Smooth muscle cell (in vitro differentiated cells): ENCODE measurements at regions not wholly inside any gene's neighbourhood (a gene's known extent, or its start where the extent isn't known, plus 50 kb on each side); places are given as distances from the start of the nearest gene placed in this dataset.

Source experiments
- DNase-seq: peaks from one replicate; lab custom pipeline; 2025; ENCODE audit not compliant: unreplicated experiment; lab: John Stamatoyannopoulos, UW
- H2AFZ ChIP-seq: fragments of 200-600 bp; sonication (generic); 2 replicates; pipeline ENCODE4 v1.6.0; 2016; ENCODE audit warnings: antibody characterized with exemption, low read depth, mild to moderate bottlenecking
- H3F3A ChIP-seq: fragments of 200-600 bp; sonication (generic); 2 replicates; pipeline ENCODE4 v1.6.0; 2017; ENCODE audit warnings: antibody characterized with exemption, low read depth
- H3K27ac ChIP-seq: fragments of 200-600 bp; sonication (generic); 2 replicates; pipeline ENCODE4 v1.5.1; 2016; ENCODE audit warnings: low read depth, mild to moderate bottlenecking
- H3K27me3 ChIP-seq: fragments of 200-600 bp; sonication (generic); 2 replicates; pipeline ENCODE4 v1.6.1; 2016; ENCODE audit warnings: low read depth, mild to moderate bottlenecking
- H3K36me3 ChIP-seq: fragments of 200-600 bp; sonication (generic); 2 replicates; pipeline ENCODE4 v1.5.1; 2016; ENCODE audit warnings: low read depth
- H3K4me1 ChIP-seq: fragments of 200-600 bp; sonication (generic); 2 replicates; pipeline ENCODE4 v1.5.1; 2016; ENCODE audit warnings: low read depth
- H3K4me2 ChIP-seq: fragments of 200-600 bp; sonication (generic); 2 replicates; pipeline ENCODE4 v1.6.0; 2016; ENCODE audit warnings: mild to moderate bottlenecking
- H3K4me3 ChIP-seq: fragments of 200-600 bp; sonication (generic); 2 replicates; pipeline ENCODE4 v1.5.1; 2016; ENCODE audit warnings: mild to moderate bottlenecking
- H3K79me2 ChIP-seq: fragments of 200-600 bp; sonication (generic); 2 replicates; pipeline ENCODE4 v1.6.0; 2016; ENCODE audit warnings: low read depth, mild to moderate bottlenecking
- H3K9ac ChIP-seq: fragments of 200-600 bp; sonication (generic); 2 replicates; pipeline ENCODE4 v1.6.0; 2016; ENCODE audit warnings: low read depth
- H3K9me3 ChIP-seq: fragments of 200-600 bp; sonication (generic); replicated peaks from 2 replicates; pipeline ENCODE4 v1.5.1; 2016; ENCODE audit warnings: low read depth
- H4K20me1 ChIP-seq: fragments of 200-600 bp; sonication (generic); 2 replicates; pipeline ENCODE4 v1.6.0; 2016; ENCODE audit warnings: low read depth
- WGBS: methylation state at CpG from one replicate; pipeline ENCODE4 v1.1.7; 2016; ENCODE audit warnings: low lambda C conversion rate; 5-methylcytosine and 5-hydroxymethylcytosine counted together
- TF ChIP-seq, protein P1 (sequence below): fragments of 200-600 bp; sonication (generic); IDR thresholded peaks from 2 replicates; pipeline ENCODE4 v1.5.1; 2017; ENCODE audit warnings: borderline replicate concordance, mild to moderate bottlenecking, antibody characterized with exemption; ENCODE audit not compliant: insufficient read depth, poor library complexity, severe bottlenecking

DNA sequence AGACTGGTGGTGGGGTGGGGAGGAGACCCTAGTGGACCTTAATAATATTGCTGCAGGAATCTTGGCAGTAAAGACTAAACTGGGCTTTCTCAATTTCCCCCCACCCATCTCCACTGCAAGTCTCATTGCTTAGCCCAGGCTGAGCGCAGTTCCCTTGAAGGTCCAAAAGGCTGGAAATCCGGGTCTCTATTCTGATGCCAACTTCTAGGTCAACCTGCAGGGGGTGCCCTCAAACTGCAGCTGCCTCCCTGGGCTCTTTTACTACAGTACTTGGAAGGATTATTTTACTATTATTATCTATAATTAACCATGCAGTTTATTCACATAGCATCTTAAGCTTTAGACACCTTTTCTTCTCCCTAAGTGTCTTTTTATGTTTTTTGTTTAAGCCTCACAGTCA lies 85.4 kb upstream of the WARS2 start:
- Histone ChIP-seq H4K20me1 (no peaks in the 10 kb centered on the region), H3F3A (no peaks in the 10 kb centered on the region), H3K27ac (no peak overlapping the region), H3K9ac (no peak overlapping the region), H3K27me3 (no peaks in the 10 kb centered on the region), H3K4me3 (no peak overlapping the region), H2AFZ (no peak overlapping the region), H3K4me2 (no peak overlapping the region), H3K79me2 (no peaks in the 10 kb centered on the region), H3K9me3 (no peaks in the 10 kb centered on the region), H3K4me1 (peaks cover 14% of the 10 kb centered on the region), H3K36me3 (no peaks in the 10 kb centered on the region)
- no peak for DNase-seq
- WGBS = 94% methylated on average over 2 of the region's 2 CpGs
- TF ChIP-seq, protein P1, sequence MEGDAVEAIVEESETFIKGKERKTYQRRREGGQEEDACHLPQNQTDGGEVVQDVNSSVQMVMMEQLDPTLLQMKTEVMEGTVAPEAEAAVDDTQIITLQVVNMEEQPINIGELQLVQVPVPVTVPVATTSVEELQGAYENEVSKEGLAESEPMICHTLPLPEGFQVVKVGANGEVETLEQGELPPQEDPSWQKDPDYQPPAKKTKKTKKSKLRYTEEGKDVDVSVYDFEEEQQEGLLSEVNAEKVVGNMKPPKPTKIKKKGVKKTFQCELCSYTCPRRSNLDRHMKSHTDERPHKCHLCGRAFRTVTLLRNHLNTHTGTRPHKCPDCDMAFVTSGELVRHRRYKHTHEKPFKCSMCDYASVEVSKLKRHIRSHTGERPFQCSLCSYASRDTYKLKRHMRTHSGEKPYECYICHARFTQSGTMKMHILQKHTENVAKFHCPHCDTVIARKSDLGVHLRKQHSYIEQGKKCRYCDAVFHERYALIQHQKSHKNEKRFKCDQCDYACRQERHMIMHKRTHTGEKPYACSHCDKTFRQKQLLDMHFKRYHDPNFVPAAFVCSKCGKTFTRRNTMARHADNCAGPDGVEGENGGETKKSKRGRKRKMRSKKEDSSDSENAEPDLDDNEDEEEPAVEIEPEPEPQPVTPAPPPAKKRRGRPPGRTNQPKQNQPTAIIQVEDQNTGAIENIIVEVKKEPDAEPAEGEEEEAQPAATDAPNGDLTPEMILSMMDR = peak; percentile 7

DNA sequence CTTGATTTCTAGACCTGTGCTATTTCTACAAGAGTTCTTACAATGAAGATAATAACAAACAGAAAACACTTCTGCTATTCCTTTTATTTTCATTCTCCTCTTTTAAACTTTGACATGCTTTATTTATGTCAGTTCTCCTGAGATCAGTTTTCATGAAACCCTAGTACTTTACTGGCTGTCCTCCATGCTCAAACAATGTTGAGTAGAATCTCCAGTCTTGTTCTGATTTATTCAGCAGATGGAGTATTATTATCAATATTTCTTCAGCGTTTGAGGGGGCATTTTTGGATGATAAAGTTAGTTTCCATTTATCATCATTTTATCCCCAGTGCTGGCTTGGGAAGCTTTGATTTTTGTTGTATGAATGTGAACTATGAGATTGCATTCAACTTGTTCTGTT lies 85.9 kb upstream of the WARS2 start:
- Histone ChIP-seq H3F3A (no peaks in the 10 kb centered on the region), H3K9me3 (no peaks in the 10 kb centered on the region), H3K36me3 (no peaks in the 10 kb centered on the region), H3K4me2 (no peak overlapping the region), H3K27me3 (no peaks in the 10 kb centered on the region), H4K20me1 (no peaks in the 10 kb centered on the region), H3K27ac (no peak overlapping the region), H3K4me1 (peaks cover 14% of the 10 kb centered on the region), H3K79me2 (no peaks in the 10 kb centered on the region), H2AFZ (no peak overlapping the region), H3K4me3 (no peak overlapping the region), H3K9ac (no peak overlapping the region)
- TF ChIP-seq, protein P1 = no peak
- no peak for DNase-seq
- 89% methylated on average over 1 of the region's 1 CpG for WGBS

DNA sequence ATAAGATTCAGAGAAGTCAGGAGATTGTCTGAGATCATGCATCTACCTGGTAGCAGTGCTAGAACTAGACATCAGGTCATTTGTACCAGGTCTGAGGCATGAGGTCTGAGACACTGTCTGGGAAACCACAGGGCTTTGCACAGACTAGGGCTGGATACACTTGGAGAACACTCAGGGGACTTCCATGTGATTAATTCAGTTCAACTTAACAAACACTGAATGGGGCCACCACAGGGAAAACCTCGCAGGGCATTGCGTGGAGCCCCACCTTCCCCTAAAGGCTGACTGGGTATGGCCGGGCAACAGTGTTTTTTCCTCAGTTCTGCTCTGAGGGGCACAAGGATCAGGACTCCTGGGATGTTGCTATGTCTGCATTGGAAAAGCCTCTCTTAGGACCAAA lies 86.5 kb upstream of the WARS2 start:
- WGBS = 90% methylated on average over 3 of the region's 3 CpGs
- Histone ChIP-seq H3K4me3 (no peak overlapping the region), H3K27me3 (no peaks in the 10 kb centered on the region), H3K4me2 (no peak overlapping the region), H4K20me1 (no peaks in the 10 kb centered on the region), H3K4me1 (peaks cover 14% of the 10 kb centered on the region), H3K27ac (peak overlapping the region; percentile 27), H3F3A (no peaks in the 10 kb centered on the region), H3K9ac (no peak overlapping the region), H3K9me3 (no peaks in the 10 kb centered on the region), H3K79me2 (no peaks in the 10 kb centered on the region), H2AFZ (no peak overlapping the region), H3K36me3 (no peaks in the 10 kb centered on the region)
- TF ChIP-seq, protein P1 = no peak
- no peak for DNase-seq

DNA sequence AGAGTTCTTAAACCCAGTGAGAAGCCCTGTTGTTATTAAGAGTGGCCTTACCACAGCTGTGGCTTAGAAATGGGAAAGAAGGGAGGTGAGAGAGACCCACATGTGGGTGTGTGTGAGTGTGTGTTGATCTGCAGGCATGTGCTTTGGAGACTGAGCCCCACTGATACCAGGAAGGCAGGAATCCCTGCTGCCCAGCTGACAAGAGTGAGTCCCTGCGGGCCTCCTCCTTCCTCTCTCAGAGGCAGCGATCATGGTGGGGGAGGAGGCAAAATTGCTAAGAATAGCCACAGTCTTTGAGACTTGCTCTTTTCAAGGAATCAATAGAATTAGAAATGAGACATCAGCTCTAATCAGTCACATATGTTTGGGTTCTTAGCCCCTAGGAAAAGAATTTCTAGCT lies 87.0 kb upstream of the WARS2 start:
- Histone ChIP-seq H3K27me3 (no peaks in the 10 kb centered on the region), H3K4me1 (peaks cover 14% of the 10 kb centered on the region), H4K20me1 (no peaks in the 10 kb centered on the region), H3K9me3 (no peaks in the 10 kb centered on the region), H3K79me2 (no peaks in the 10 kb centered on the region), H3K4me3 (no peak overlapping the region), H3K4me2 (no peak overlapping the region), H3F3A (no peaks in the 10 kb centered on the region), H2AFZ (no peak overlapping the region), H3K27ac (peak overlapping the region; percentile 27), H3K9ac (no peak overlapping the region), H3K36me3 (no peaks in the 10 kb centered on the region)
- TF ChIP-seq, protein P1 = no peak
- DNase-seq = no peak
- WGBS = 38% methylated on average over 2 of the region's 2 CpGs
